ENCODE measurements at regions not wholly inside any gene's neighbourhood (a gene's known extent, or its start where the extent isn't known, plus 50 kb on each side); places are given as distances from the start of the nearest gene placed in this dataset.

DNA sequence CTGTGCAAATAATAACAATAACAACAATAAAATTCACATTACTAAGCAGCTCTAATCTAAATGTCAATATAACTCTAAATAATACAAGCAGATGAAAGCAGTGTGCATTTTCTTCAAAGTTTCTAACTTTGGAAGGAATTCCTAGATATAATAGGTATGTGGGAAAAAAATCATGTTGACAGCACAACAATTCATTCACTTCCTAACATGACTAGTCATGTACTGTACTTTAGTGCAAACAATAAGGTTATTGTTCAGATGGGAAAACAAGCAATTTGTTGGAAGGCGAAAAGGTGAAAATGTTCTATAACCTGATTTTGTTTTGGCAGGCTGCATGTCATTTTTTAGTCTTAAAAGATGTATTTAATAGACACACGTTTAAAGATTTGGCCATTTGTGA, 484.3 kb upstream of the JAG1 start:
- no peak overlapping the region for H3K27ac Mint-ChIP-seq
- no peaks in the 10 kb centered on the region for H3K79me2 ChIP-seq (ENCODE audit: low read depth)
- H3K4me3 Mint-ChIP-seq = no peak overlapping the region
- no peak overlapping the region for H2AFZ ChIP-seq (replicated peaks)
- TF ChIP-seq EZH2phosphoT487 (IDR thresholded peaks at IDR 0.05) = no peak
- TF ChIP-seq, protein P1, sequence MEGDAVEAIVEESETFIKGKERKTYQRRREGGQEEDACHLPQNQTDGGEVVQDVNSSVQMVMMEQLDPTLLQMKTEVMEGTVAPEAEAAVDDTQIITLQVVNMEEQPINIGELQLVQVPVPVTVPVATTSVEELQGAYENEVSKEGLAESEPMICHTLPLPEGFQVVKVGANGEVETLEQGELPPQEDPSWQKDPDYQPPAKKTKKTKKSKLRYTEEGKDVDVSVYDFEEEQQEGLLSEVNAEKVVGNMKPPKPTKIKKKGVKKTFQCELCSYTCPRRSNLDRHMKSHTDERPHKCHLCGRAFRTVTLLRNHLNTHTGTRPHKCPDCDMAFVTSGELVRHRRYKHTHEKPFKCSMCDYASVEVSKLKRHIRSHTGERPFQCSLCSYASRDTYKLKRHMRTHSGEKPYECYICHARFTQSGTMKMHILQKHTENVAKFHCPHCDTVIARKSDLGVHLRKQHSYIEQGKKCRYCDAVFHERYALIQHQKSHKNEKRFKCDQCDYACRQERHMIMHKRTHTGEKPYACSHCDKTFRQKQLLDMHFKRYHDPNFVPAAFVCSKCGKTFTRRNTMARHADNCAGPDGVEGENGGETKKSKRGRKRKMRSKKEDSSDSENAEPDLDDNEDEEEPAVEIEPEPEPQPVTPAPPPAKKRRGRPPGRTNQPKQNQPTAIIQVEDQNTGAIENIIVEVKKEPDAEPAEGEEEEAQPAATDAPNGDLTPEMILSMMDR (IDR thresholded peaks at IDR 0.05) = no peak
- TF ChIP-seq EZH2 (IDR thresholded peaks at IDR 0.05) = no peak
- H3K36me3 Mint-ChIP-seq = no peaks in the 10 kb centered on the region
- H3K4me3 ChIP-seq = no peak overlapping the region
- H3K9ac ChIP-seq = no peak overlapping the region
- no peaks in the 10 kb centered on the region for H3K4me1 ChIP-seq
- no peaks in the 10 kb centered on the region for H4K20me1 ChIP-seq (ENCODE audit: low read depth)
- no peaks in the 10 kb centered on the region for H3K9me3 Mint-ChIP-seq
- H3K4me1 Mint-ChIP-seq = peaks cover 6% of the 10 kb centered on the region
- H3K27me3 Mint-ChIP-seq (ENCODE audit: insufficient read depth, low read depth) = no peaks in the 10 kb centered on the region
- no peaks in the 10 kb centered on the region for H3K9me3 ChIP-seq (ENCODE audit: low read depth)
- H3F3A ChIP-seq (ENCODE audit: low read depth) = no peaks in the 10 kb centered on the region
- H3K27me3 ChIP-seq = no peaks in the 10 kb centered on the region
- H3K27ac ChIP-seq = no peak overlapping the region
- H3K4me2 ChIP-seq = no peak overlapping the region
- no peak for DNase-seq (ENCODE audit: low spot score)
- no peaks in the 10 kb centered on the region for H3K36me3 ChIP-seq

- Mint-ChIP-seq H3K27ac (no peak overlapping the region), H3K4me1 (peaks cover 6% of the 10 kb centered on the region), H3K27me3 (ENCODE audit: insufficient read depth, low read depth) (no peaks in the 10 kb centered on the region), H3K36me3 (no peaks in the 10 kb centered on the region), H3K4me3 (no peak overlapping the region), H3K9me3 (no peaks in the 10 kb centered on the region)
- no peak overlapping the region for H3K4me3 ChIP-seq
- H4K20me1 ChIP-seq (ENCODE audit: low read depth) = no peaks in the 10 kb centered on the region
- H3K79me2 ChIP-seq (ENCODE audit: low read depth) = no peaks in the 10 kb centered on the region
- no peak overlapping the region for H3K27ac ChIP-seq
- no peak for DNase-seq (ENCODE audit: low spot score)
- H3K27me3 ChIP-seq = no peaks in the 10 kb centered on the region
- TF ChIP-seq EZH2 (IDR thresholded peaks at IDR 0.05) = no peak
- no peak for TF ChIP-seq EZH2phosphoT487 (IDR thresholded peaks at IDR 0.05)
- TF ChIP-seq, protein P1 (IDR thresholded peaks at IDR 0.05) = no peak
- H3K36me3 ChIP-seq = no peaks in the 10 kb centered on the region
- H3K4me2 ChIP-seq = no peak overlapping the region
- H2AFZ ChIP-seq (replicated peaks) = no peak overlapping the region
- H3F3A ChIP-seq (ENCODE audit: low read depth) = no peaks in the 10 kb centered on the region
- H3K9ac ChIP-seq = no peak overlapping the region
- H3K4me1 ChIP-seq = no peaks in the 10 kb centered on the region
- no peaks in the 10 kb centered on the region for H3K9me3 ChIP-seq (ENCODE audit: low read depth)
These were observed 484.8 kb upstream of the JAG1 start for GRCh38 chr20:11158589-11158988.

- no peak overlapping the region for H3K4me3 ChIP-seq
- H3K36me3 ChIP-seq = no peaks in the 10 kb centered on the region
- no peaks in the 10 kb centered on the region for H3F3A ChIP-seq (ENCODE audit: low read depth)
- Mint-ChIP-seq H3K36me3 (no peaks in the 10 kb centered on the region), H3K9me3 (no peaks in the 10 kb centered on the region), H3K4me3 (no peak overlapping the region), H3K4me1 (peaks cover 6% of the 10 kb centered on the region), H3K27me3 (ENCODE audit: insufficient read depth, low read depth) (no peaks in the 10 kb centered on the region), H3K27ac (no peak overlapping the region)
- no peaks in the 10 kb centered on the region for H3K27me3 ChIP-seq
- no peaks in the 10 kb centered on the region for H3K79me2 ChIP-seq (ENCODE audit: low read depth)
- no peak overlapping the region for H2AFZ ChIP-seq (replicated peaks)
- H3K4me1 ChIP-seq = no peaks in the 10 kb centered on the region
- H3K27ac ChIP-seq = no peak overlapping the region
- no peaks in the 10 kb centered on the region for H3K9me3 ChIP-seq (ENCODE audit: low read depth)
- H3K4me2 ChIP-seq = no peak overlapping the region
- no peak overlapping the region for H3K9ac ChIP-seq
- no peaks in the 10 kb centered on the region for H4K20me1 ChIP-seq (ENCODE audit: low read depth)
- no peak for DNase-seq (ENCODE audit: low spot score)
- TF ChIP-seq EZH2phosphoT487 (IDR thresholded peaks at IDR 0.05) (no peak), EZH2 (IDR thresholded peaks at IDR 0.05) (no peak)
- TF ChIP-seq, protein P1 (IDR thresholded peaks at IDR 0.05) = no peak
These were observed 485.9 kb upstream of the JAG1 start for GRCh38 chr20:11159728-11160127.
